GM12891 (cell line): ENCODE measurements at regions not wholly inside any gene's neighbourhood (a gene's known extent, or its start where the extent isn't known, plus 50 kb on each side); places are given as distances from the start of the nearest gene placed in this dataset.

Experiments
- PAX5 ChIP-seq: IDR thresholded peaks from 2 replicates; pipeline ENCODE4 v1.6.1; 2011; ENCODE audit warnings: low read length, moderate library complexity, mild to moderate bottlenecking; ENCODE audit not compliant: insufficient read depth, severe bottlenecking
- POLR2A ChIP-seq: IDR thresholded peaks from 2 replicates; pipeline ENCODE4 v1.6.1; 2011; ENCODE audit warnings: low read depth, low read length, control low read depth
- POLR2AphosphoS5 ChIP-seq: IDR thresholded peaks from 2 replicates; pipeline ENCODE4 v1.6.1; 2011; ENCODE audit warnings: low read depth, low read length, control low read depth
- POU2F2 ChIP-seq: IDR thresholded peaks from 2 replicates; pipeline ENCODE4 v1.6.1; 2011; ENCODE audit warnings: low read depth, mild to moderate bottlenecking, control low read depth, low read length, moderate library complexity
- SPI1 ChIP-seq: IDR thresholded peaks from 2 replicates; pipeline ENCODE4 v1.6.1; 2011; ENCODE audit warnings: low read depth, low read length, control low read depth
- TAF1 ChIP-seq: IDR thresholded peaks from 2 replicates; pipeline ENCODE4 v1.6.1; 2011; ENCODE audit warnings: low read depth, low read length, control low read depth

DNA sequence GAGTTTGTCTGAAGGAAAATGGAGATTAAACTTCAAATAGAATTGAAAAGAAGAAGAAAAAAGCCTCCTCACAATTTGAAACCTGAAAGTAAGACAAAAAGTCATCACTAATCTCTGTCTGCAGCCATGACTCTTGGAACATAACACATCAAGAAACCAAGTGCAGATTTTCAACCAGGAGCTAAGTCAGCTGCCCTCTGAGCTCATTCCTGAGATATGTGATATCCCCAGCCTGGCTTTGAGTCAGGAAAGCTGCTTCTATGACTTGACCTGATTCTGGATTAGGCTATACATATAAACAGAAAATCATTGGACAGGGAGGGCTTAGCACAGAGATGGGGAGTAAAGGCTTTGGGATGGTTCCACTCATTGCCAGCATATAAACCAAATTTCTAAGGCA lies 891.4 kb downstream of the TFAP2A start:
- TF ChIP-seq SPI1 (no peak), TAF1 (no peak), POLR2A (no peak), POLR2AphosphoS5 (no peak), PAX5 (no peak), POU2F2 (no peak)
